Transverse colon (tissue), 4 donors: ENCODE measurements at regions not wholly inside any gene's neighbourhood (a gene's known extent, or its start where the extent isn't known, plus 50 kb on each side); places are given as distances from the start of the nearest gene placed in this dataset.

ENCODE experiments used
- DNase-seq: peaks from one replicate; pipeline ENCODE4 v3.0.0-alpha.2; 2019
- H3K27ac ChIP-seq, 4 donors: fragments of 200-600 bp; sonication (generic); 2 replicates each; pipeline ENCODE4 v1.5.1; 2016 to 2018; ENCODE audit warnings: inconsistent platforms in 4 of 4
- H3K27me3 ChIP-seq: fragments of 200-600 bp; sonication (generic); 2 replicates; pipeline ENCODE4 v1.5.1; 2017; ENCODE audit warnings: inconsistent platforms
- H3K36me3 ChIP-seq, 4 donors: fragments of 200-600 bp; sonication (generic); 2 replicates each; pipeline ENCODE4 v1.5.1; 2017 to 2019; ENCODE audit warnings: inconsistent platforms in 4 of 4
- H3K4me1 ChIP-seq, 4 donors: fragments of 200-600 bp; sonication (generic); 2 replicates each; pipeline ENCODE4 v1.5.1; 2017 to 2020; ENCODE audit warnings: inconsistent platforms in 4 of 4
- H3K4me3 ChIP-seq, 4 donors: fragments of 200-600 bp; sonication (generic); 1 replicate in 1 of 4; 2 replicates in 3 of 4; pipeline versions ENCODE4 v1.5.1 to v1.6.1; 2017 to 2019; ENCODE audit warnings: inconsistent platforms in 4 of 4
- H3K9me3 ChIP-seq, 2 donors: fragments of 200-600 bp; sonication (generic); 2 replicates each; pipeline ENCODE4 v1.5.1; 2017 to 2019; ENCODE audit warnings: inconsistent platforms in 2 of 2
- EP300 ChIP-seq: sonication (generic); formaldehyde crosslinking; IDR thresholded peaks from one replicate; pipeline ENCODE4 v1.6.1; 2017; ENCODE audit warnings: antibody characterized with exemption, low read depth
- POLR2A ChIP-seq: fragments of 450-650 bp; IDR thresholded peaks from one replicate; pipeline ENCODE4 v1.6.1; 2016; ENCODE audit warnings: antibody characterized with exemption, mild to moderate bottlenecking, moderate library complexity
- POLR2AphosphoS5 ChIP-seq, 3 donors: sonication (generic); formaldehyde crosslinking; IDR thresholded peaks; one replicate each; pipeline ENCODE4 v1.6.1; 2016; ENCODE audit warnings: antibody characterized with exemption in 3 of 3
- WGBS, 2 donors: methylation state at CpG; one replicate each; pipeline ENCODE4 v1.1.5; 2018; ENCODE audit warnings: low coverage in 1 of 2; 5-methylcytosine and 5-hydroxymethylcytosine counted together
- in situ Hi-C, 4 donors: fragments of 200-750 bp; cut with MboI; loops; one replicate each; pipeline versions ENCODE4 v1.15.0 to v1.15.1; 2017; ENCODE audit warnings: low sequenced_read_pairs in 3 of 4, low pct_ligation_motif_present in 1 of 4, low pct_unique_long_range_greater_than_20kb in 1 of 4
- intact Hi-C: fragments of 100-400 bp; cut with DNase I; formaldehyde crosslinking; loops from one replicate; pipeline ENCODE4 v1.15.1; 2023; ENCODE audit warnings: low total_unique reads
- TF ChIP-seq, protein P1 (sequence below), 5 experiments: fragments of 200-600 bp in 3 of 5; fragments of 450-650 bp in 2 of 5; sonication (generic) in 3 of 5; IDR thresholded peaks; 1 replicate in 2 of 5; 2 replicates in 3 of 5; pipeline ENCODE4 v1.5.1; 2016 to 2017; ENCODE audit warnings: antibody characterized with exemption in 5 of 5, inconsistent platforms in 3 of 5, mild to moderate bottlenecking in 2 of 5, moderate library complexity in 1 of 5

DNA sequence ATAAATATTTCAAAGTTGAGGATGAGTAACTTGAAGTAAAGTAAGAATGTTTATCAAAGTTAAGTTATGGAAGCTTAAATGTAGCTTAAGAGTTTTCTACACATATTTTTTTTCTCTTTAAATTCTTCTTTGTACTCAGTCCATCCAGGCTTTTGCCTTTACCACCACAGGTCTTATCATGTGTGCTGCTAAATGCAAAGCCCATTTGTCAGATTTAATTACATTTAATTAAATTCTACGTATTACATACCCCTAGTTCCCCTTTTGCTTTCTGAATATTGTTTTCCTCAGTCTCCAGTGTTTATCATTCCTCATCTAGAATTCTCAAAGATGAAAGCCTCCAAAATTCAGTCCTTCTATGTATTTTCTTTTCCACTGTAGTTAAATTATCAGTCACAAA lies 1841.9 kb downstream of the EFNA5 start:
- H3K36me3 ChIP-seq: no peaks in the 10 kb centered on the region
- no peak overlapping the region for H3K4me3 ChIP-seq

DNA sequence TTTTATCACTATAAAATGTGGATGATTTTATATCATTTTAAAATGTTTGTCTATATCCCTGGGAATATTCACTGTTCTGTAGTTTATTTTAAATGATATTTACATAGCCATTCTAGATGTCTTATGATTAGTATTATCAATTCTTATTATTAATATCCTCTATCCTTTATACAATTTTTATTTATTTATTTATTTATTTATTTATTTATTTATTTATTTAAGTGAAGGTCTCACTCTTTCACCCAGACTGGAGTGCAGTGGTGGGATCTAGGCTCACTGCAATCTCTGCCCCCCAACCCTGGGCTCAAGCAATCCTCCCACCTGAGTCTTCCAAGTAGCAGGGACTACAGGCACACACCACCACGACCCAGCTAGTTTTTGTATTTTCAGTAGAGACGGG lies 1848.9 kb downstream of the EFNA5 start:
- H3K4me3 ChIP-seq: no peak overlapping the region
- TF ChIP-seq EP300 (no peak), POLR2A (no peak), POLR2AphosphoS5 (IDR thresholded peaks at IDR 0.05) (no peak)
- TF ChIP-seq, protein P1, sequence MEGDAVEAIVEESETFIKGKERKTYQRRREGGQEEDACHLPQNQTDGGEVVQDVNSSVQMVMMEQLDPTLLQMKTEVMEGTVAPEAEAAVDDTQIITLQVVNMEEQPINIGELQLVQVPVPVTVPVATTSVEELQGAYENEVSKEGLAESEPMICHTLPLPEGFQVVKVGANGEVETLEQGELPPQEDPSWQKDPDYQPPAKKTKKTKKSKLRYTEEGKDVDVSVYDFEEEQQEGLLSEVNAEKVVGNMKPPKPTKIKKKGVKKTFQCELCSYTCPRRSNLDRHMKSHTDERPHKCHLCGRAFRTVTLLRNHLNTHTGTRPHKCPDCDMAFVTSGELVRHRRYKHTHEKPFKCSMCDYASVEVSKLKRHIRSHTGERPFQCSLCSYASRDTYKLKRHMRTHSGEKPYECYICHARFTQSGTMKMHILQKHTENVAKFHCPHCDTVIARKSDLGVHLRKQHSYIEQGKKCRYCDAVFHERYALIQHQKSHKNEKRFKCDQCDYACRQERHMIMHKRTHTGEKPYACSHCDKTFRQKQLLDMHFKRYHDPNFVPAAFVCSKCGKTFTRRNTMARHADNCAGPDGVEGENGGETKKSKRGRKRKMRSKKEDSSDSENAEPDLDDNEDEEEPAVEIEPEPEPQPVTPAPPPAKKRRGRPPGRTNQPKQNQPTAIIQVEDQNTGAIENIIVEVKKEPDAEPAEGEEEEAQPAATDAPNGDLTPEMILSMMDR (IDR thresholded peaks at IDR 0.05): no peak
- in situ Hi-C loops (no loop called here), intact Hi-C loops (no loop called here)
- no peak for DNase-seq
- H3K36me3 ChIP-seq: no peaks in the 10 kb centered on the region
- no peaks in the 10 kb centered on the region for H3K9me3 ChIP-seq
- no peaks in the 10 kb centered on the region for H3K4me1 ChIP-seq
- H3K27ac ChIP-seq: no peak overlapping the region
- 71% methylated on average over 2 of the region's 2 CpGs; no CpG with 5 or more reads in 1 of the 2 donors for WGBS, 2 donors
- no peaks in the 10 kb centered on the region for H3K27me3 ChIP-seq

More for the DNA sequence above, 1841.9 kb downstream of the EFNA5 start:
- H3K4me1 ChIP-seq: no peaks in the 10 kb centered on the region
- in situ Hi-C loops: no loop called here
- no peak overlapping the region for H3K27ac ChIP-seq
- TF ChIP-seq POLR2AphosphoS5 (IDR thresholded peaks at IDR 0.05) (no peak), EP300 (no peak), POLR2A (no peak)
- TF ChIP-seq, protein P1 (IDR thresholded peaks at IDR 0.05): no peak
- no peaks in the 10 kb centered on the region for H3K9me3 ChIP-seq
- no peak for DNase-seq
- WGBS, 2 donors: 59 to 71% methylated on average over 1 of the region's 1 CpG
- H3K27me3 ChIP-seq: no peaks in the 10 kb centered on the region
- intact Hi-C loops: no loop called here

DNA sequence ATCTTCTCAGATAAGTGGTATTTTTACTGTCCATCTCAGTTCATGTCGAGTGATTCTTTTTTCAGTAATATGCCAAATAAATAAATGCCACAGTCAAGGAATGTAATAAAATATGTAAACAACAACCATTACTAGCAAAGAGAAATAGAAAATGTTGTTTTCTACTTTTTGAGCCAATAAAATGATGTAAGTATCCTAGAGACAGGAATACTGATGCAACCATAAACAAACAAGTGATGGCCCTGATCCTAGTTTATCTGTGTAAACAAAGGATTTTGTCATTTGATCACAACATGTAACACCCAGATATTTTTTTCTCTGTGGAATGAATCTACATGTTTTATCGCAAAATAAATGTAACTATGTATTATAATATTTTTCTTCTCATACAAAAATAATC lies 1852.8 kb downstream of the EFNA5 start:
- in situ Hi-C loops (no loop called here), intact Hi-C loops (no loop called here)
- Histone ChIP-seq H3K27me3 (no peaks in the 10 kb centered on the region), H3K4me1 (no peaks in the 10 kb centered on the region), H3K27ac (no peak overlapping the region), H3K36me3 (no peaks in the 10 kb centered on the region), H3K9me3 (no peaks in the 10 kb centered on the region), H3K4me3 (no peak overlapping the region)
- no peak for TF ChIP-seq EP300
- TF ChIP-seq, protein P1 (IDR thresholded peaks at IDR 0.05): no peak
- TF ChIP-seq POLR2AphosphoS5 (IDR thresholded peaks at IDR 0.05): no peak
- no peak for TF ChIP-seq POLR2A
- WGBS, 2 donors: 66 to 70% methylated on average over 2 of the region's 2 CpGs
- DNase-seq: no peak

DNA sequence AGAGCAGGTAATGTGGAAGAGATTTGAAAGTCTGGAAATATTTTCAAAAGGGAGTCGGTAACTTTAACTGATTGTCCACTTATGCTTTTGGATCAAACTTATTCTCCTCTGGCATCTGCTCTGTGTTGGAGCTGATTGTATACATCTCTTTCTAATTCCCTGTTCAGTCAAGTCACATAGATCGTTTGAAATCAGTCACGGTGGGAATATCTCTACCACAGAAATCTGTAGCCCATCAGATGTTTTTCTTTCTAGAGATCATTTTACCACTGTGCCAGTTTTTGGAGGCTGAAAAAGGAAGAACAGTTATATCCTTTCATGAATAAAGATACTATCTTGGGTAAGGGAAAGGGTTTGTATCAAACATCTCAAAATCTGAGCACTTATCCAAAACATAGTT lies 1853.3 kb downstream of the EFNA5 start:
- H3K4me1 ChIP-seq: no peaks in the 10 kb centered on the region
- H3K9me3 ChIP-seq: no peaks in the 10 kb centered on the region
- no peak for DNase-seq
- in situ Hi-C loops: no loop called here
- no peaks in the 10 kb centered on the region for H3K27me3 ChIP-seq
- H3K27ac ChIP-seq: no peak overlapping the region
- intact Hi-C loops: no loop called here
- WGBS, 2 donors: 77 to 79% methylated on average over 3 of the region's 3 CpGs
- H3K4me3 ChIP-seq: no peak overlapping the region
- TF ChIP-seq EP300 (no peak), POLR2A (no peak), POLR2AphosphoS5 (IDR thresholded peaks at IDR 0.05) (no peak)
- TF ChIP-seq, protein P1 (IDR thresholded peaks at IDR 0.05): no peak
- no peaks in the 10 kb centered on the region for H3K36me3 ChIP-seq
